Testis (tissue), 2 donors: ENCODE measurements at regions not wholly inside any gene's neighbourhood (a gene's known extent, or its start where the extent isn't known, plus 50 kb on each side); places are given as distances from the start of the nearest gene placed in this dataset.

ENCODE experiments used
- DNase-seq: peaks from one replicate; pipeline ENCODE4 v3.0.0-alpha.2; 2019
- H3K27ac ChIP-seq, 2 donors: fragments of 200-600 bp; sonication (generic); one replicate each; pipeline ENCODE4 v1.5.1; 2019
- H3K27me3 ChIP-seq: fragments of 200-600 bp; sonication (generic); one replicate; pipeline ENCODE4 v1.5.1; 2019
- H3K36me3 ChIP-seq: fragments of 200-600 bp; sonication (generic); one replicate; pipeline ENCODE4 v1.5.1; 2017; ENCODE audit warnings: low read depth; ENCODE audit errors: missing control alignments
- H3K4me1 ChIP-seq: fragments of 200-600 bp; sonication (generic); one replicate; pipeline ENCODE4 v1.5.1; 2019
- H3K4me3 ChIP-seq, 2 donors: fragments of 200-600 bp; sonication (generic); one replicate each; pipeline ENCODE4 v1.5.1; 2017 to 2019
- H3K9me3 ChIP-seq: fragments of 200-600 bp; sonication (generic); one replicate; pipeline ENCODE4 v1.5.1; 2017
- CTCF ChIP-seq, 3 experiments: fragments of 450-650 bp in 2 of 3; fragments of 200-600 bp in 1 of 3; sonication (generic) in 1 of 3; IDR thresholded peaks; one replicate each; pipeline ENCODE4 v1.5.1; 2016 to 2019; ENCODE audit warnings: antibody characterized with exemption in 3 of 3, mild to moderate bottlenecking in 2 of 3, moderate library complexity in 1 of 3
- POLR2A ChIP-seq: fragments of 450-650 bp; IDR thresholded peaks from one replicate; pipeline ENCODE4 v1.6.1; 2017; ENCODE audit warnings: antibody characterized with exemption, mild to moderate bottlenecking, moderate library complexity
- WGBS, 2 donors: methylation state at CpG; one replicate each; pipeline ENCODE4 v1.1.5; 2018; 5-methylcytosine and 5-hydroxymethylcytosine counted together
- intact Hi-C: fragments of 100-400 bp; cut with DNase I; formaldehyde crosslinking; loops from one replicate; pipeline ENCODE4 v1.15.1; 2023; ENCODE audit warnings: low total_unique reads

GRCh38 chr6:16048221-16048620 lies 80.7 kb upstream of the MYLIP start:
- Histone ChIP-seq H3K27ac (no peak overlapping the region), H3K4me3 (no peak overlapping the region), H3K27me3 (no peaks in the 10 kb centered on the region), H3K36me3 (no peaks in the 10 kb centered on the region), H3K4me1 (no peaks in the 10 kb centered on the region), H3K9me3 (no peaks in the 10 kb centered on the region)
- 91 to 95% methylated on average over 3 of the region's 3 CpGs for WGBS, 2 donors
- no peak for DNase-seq
- intact Hi-C loops = no loop called here
- TF ChIP-seq POLR2A = no peak
- no peak for TF ChIP-seq CTCF (IDR thresholded peaks at IDR 0.05)

- H3K4me1 ChIP-seq = no peaks in the 10 kb centered on the region
- intact Hi-C loops = no loop called here
- TF ChIP-seq CTCF (IDR thresholded peaks at IDR 0.05) (no peak), POLR2A (no peak)
- no peaks in the 10 kb centered on the region for H3K9me3 ChIP-seq
- DNase-seq = no peak
- H3K27me3 ChIP-seq = no peaks in the 10 kb centered on the region
- 88 to 95% methylated on average over 2 of the region's 2 CpGs for WGBS, 2 donors
- no peaks in the 10 kb centered on the region for H3K36me3 ChIP-seq
- H3K4me3 ChIP-seq = no peak overlapping the region
- no peak overlapping the region for H3K27ac ChIP-seq
Measured at GRCh38 chr6:16047435-16047990, 81.4 kb upstream of the MYLIP start.

DNA sequence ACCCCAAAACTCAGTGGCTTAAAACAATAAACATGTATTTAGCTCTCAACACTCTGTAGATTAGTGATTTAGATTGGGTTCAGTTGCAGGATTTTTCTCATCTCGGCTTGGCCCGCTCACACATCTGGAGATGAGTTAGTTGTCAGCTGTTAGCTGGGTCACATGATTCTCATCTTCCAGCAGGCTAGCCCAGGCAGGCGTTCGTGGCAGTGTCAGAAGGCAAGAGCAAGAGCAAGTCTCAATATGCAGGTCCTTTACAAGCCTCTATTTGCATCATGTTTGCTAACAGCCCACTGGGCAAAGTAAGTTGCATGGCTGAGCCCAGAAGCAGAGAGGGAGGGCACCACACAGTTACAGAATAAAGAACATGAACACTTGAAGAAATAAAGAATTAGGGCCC lies 83.6 kb upstream of the MYLIP start:
- intact Hi-C loops = no loop called here
- no peaks in the 10 kb centered on the region for H3K27me3 ChIP-seq
- no peak overlapping the region for H3K4me3 ChIP-seq
- TF ChIP-seq CTCF (IDR thresholded peaks at IDR 0.05) = no peak
- no peak for TF ChIP-seq POLR2A
- no peaks in the 10 kb centered on the region for H3K9me3 ChIP-seq
- 63 to 67% methylated on average over 4 of the region's 4 CpGs for WGBS, 2 donors
- no peak for DNase-seq
- no peaks in the 10 kb centered on the region for H3K4me1 ChIP-seq
- no peak overlapping the region for H3K27ac ChIP-seq
- H3K36me3 ChIP-seq = no peaks in the 10 kb centered on the region

DNA sequence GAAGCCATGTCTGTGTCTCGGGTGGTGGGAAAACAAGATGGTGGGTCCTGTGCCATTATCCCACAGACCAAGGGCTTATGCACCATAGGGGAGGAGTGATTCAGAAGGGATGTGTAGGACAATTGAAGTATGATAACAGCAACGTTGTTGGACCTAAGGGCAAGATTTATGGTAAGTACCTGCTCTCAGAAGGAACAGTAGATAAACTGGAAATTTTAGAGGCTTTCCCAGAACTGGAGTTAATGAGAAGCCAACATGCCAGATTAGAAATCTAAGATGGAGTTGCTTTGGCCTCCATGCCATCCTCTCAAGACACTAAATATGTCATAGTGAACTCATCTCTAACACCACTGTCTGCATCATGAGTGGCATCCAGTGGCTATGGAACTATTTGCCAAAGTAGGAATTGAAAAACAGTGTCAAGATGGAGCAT lies 84.7 kb upstream of the MYLIP start:
- H3K4me3 ChIP-seq = no peak overlapping the region
- H3K36me3 ChIP-seq = no peaks in the 10 kb centered on the region
- no peaks in the 10 kb centered on the region for H3K4me1 ChIP-seq
- no peak for DNase-seq
- TF ChIP-seq POLR2A = no peak
- no peak for TF ChIP-seq CTCF (IDR thresholded peaks at IDR 0.05)
- intact Hi-C loops = no loop called here
- WGBS, 2 donors = 44 to 71% methylated on average over 2 of the region's 2 CpGs
- no peaks in the 10 kb centered on the region for H3K9me3 ChIP-seq
- H3K27me3 ChIP-seq = no peaks in the 10 kb centered on the region
- no peak overlapping the region for H3K27ac ChIP-seq
